ENCODE measurements at regions not wholly inside any gene's neighbourhood (a gene's known extent, or its start where the extent isn't known, plus 50 kb on each side); places are given as distances from the start of the nearest gene placed in this dataset.

GRCh38 chr3:160163229-160163878 is 61.9 kb upstream of the C3orf80 start:
- TF ChIP-seq, protein P1, sequence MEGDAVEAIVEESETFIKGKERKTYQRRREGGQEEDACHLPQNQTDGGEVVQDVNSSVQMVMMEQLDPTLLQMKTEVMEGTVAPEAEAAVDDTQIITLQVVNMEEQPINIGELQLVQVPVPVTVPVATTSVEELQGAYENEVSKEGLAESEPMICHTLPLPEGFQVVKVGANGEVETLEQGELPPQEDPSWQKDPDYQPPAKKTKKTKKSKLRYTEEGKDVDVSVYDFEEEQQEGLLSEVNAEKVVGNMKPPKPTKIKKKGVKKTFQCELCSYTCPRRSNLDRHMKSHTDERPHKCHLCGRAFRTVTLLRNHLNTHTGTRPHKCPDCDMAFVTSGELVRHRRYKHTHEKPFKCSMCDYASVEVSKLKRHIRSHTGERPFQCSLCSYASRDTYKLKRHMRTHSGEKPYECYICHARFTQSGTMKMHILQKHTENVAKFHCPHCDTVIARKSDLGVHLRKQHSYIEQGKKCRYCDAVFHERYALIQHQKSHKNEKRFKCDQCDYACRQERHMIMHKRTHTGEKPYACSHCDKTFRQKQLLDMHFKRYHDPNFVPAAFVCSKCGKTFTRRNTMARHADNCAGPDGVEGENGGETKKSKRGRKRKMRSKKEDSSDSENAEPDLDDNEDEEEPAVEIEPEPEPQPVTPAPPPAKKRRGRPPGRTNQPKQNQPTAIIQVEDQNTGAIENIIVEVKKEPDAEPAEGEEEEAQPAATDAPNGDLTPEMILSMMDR (IDR thresholded peaks at IDR 0.05) = peak; percentile 43 to 49 (median 48)
- TF ChIP-seq POLR2A (IDR thresholded peaks at IDR 0.05) = no peak

All from uterus (tissue), 2 donors.